ENCODE measurements at regions not wholly inside any gene's neighbourhood (a gene's known extent, or its start where the extent isn't known, plus 50 kb on each side); places are given as distances from the start of the nearest gene placed in this dataset.

DNA sequence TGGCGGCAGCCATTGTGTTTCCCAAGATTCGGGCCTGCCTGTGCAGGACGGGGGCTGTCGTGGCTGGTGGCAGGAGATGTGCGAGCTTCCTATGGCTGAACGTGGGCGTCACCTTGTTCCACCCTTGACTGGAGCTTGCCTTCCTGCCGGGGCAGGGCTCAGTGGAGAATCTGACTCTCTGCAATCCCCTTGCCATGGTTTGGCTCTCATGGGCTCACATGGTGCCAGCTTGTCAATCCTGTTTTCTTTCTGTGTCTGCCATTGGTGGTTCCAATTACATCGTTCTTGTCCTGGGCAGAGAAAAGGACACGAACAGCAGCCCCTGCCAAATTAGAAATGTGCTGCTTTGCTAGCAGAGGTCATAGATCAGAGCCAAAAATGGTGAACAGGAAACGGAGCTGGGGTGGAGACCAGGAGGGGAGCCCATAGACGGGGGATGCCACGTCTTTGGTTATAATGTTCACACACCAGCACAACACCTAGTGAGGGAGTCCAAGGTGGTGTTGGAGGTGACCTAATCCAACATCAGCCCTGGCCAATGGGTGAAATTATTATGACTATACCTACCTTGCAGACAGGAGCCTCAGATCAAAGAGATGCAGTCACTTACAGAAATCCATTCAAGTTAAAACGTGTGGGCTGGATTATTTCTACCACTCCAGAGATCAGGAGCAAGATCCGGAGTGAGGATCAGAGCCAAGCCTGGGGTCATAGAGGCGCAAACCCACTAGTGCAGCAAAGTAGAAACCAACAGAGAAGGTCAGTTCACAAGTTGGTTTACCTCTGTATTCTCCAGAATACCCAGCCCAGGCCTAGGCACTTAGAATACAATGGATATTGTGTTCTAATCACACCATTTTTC is 253.1 kb downstream of the SIPA1L2 start (continued):
- no peak for TF ChIP-seq RAD21 (IDR thresholded peaks at IDR 0.05; ENCODE audit: low read length)

DNA sequence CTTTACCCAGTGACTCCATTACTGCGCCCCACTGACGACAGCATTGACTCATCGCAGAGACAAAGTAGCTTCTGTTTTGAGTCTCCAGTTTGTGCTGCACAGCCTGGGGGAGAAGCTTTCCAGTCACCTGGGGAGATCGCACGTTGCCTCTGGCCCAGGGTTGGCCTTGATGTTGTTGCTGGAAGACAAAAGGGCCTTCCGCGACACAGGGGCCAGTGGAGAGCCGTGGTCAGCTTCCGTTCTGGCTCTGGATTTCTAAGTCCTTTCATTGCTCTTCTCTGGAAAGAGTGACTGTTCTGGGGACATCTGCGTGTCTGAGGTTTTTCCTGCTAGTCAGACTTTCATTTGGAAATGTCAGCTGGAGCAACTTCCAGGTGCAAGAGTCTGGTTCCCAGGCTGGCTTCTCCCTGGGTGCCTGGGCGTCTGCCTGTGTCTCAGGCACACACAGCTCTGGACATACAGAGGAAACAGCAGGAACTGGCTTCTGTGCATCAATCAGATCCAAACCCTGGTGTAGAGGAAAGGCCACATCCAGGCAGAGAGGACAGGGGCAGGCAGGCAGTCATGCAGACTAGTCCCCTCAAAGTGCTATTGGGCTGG is 257.0 kb downstream of the SIPA1L2 start:
- Histone ChIP-seq H3K4me2 (ENCODE audit: low read depth, low read length) (no peak overlapping the region), H3K9me1 (ENCODE audit: insufficient read depth, low read length) (no peaks in the 10 kb centered on the region; the same call in 1 of the 2 replicates), H3K4ac (ENCODE audit: low read depth, low read length) (no peak overlapping the region), H2BK20ac (ENCODE audit: low read depth, low read length) (no peak overlapping the region), H3K27ac (ENCODE audit: insufficient read depth, low read length) (no peak overlapping the region), H3K18ac (ENCODE audit: low read depth, low read length) (no peak overlapping the region), H3K9ac (ENCODE audit: low read depth, low read length) (no peak overlapping the region), H2AFZ (replicated peaks; ENCODE audit: low read length, poor library complexity) (no peak overlapping the region), H4K5ac (ENCODE audit: low read depth, low read length) (no peak overlapping the region), H2BK15ac (ENCODE audit: low read depth, low read length) (no peak overlapping the region), H2AK5ac (ENCODE audit: low read depth, low read length) (no peak overlapping the region), H3K79me1 (ENCODE audit: low read depth in 1 of 2, low read length in 2 of 2) (no peaks in the 10 kb centered on the region), H3K14ac (replicated peaks; ENCODE audit: low read depth, low read length) (no peak overlapping the region), H3K36me3 (ENCODE audit: control insufficient read depth, insufficient read depth, low read length) (no peaks in the 10 kb centered on the region), H3K56ac (ENCODE audit: extremely low read depth, insufficient read depth, low read length) (no peak overlapping the region), H2BK5ac (ENCODE audit: low read depth, low read length, poor library complexity, severe bottlenecking) (no peak overlapping the region), H3K4me1 (ENCODE audit: control insufficient read depth, insufficient read depth, low read length) (peaks cover 2% of the 10 kb centered on the region; the same call in 1 of the 2 replicates), H2BK120ac (ENCODE audit: low read depth, low read length) (no peak overlapping the region), H3K9me3 (ENCODE audit: control insufficient read depth, insufficient read depth, low read length) (no peaks in the 10 kb centered on the region), H3K4me3 (ENCODE audit: insufficient read depth, low read depth, low read length) (no peak overlapping the region), H2AK9ac (replicated peaks; ENCODE audit: low read depth, low read length, poor library complexity) (no peak overlapping the region), H3K27me3 (ENCODE audit: control insufficient read depth, insufficient read depth, low read length) (no peaks in the 10 kb centered on the region), H4K91ac (ENCODE audit: insufficient read depth, low read depth, low read length) (no peak overlapping the region), H4K20me1 (ENCODE audit: insufficient read depth, low read length) (no peaks in the 10 kb centered on the region), H3K23ac (ENCODE audit: low read depth, low read length) (no peak overlapping the region), H4K8ac (ENCODE audit: low read depth in 2 of 2, low read length in 2 of 2) (no peak overlapping the region)
- WGBS, 2 experiments (ENCODE audit: extremely low coverage in 2 of 2, insufficient read length in 1 of 2) = 93% methylated on average over 7 of the region's 11 CpGs; no CpG with 5 or more reads in 1 of the 2 experiments
- ATAC-seq (ENCODE audit: low read depth) (no peak), DNase-seq (no peak)
- ChIA-PET CTCF (no interaction called here), POLR2A (ENCODE audit: unreplicated experiment) (no interaction called here)
- no peak for TF ChIP-seq SMC3 (IDR thresholded peaks at IDR 0.05; ENCODE audit: low read depth, low read length)
- no peak for TF ChIP-seq RAD21 (IDR thresholded peaks at IDR 0.05; ENCODE audit: low read length)
- TF ChIP-seq NFE2L2 (IDR thresholded peaks at IDR 0.05; ENCODE audit: low read depth, low read length) = no peak
- TF ChIP-seq, protein P1, sequence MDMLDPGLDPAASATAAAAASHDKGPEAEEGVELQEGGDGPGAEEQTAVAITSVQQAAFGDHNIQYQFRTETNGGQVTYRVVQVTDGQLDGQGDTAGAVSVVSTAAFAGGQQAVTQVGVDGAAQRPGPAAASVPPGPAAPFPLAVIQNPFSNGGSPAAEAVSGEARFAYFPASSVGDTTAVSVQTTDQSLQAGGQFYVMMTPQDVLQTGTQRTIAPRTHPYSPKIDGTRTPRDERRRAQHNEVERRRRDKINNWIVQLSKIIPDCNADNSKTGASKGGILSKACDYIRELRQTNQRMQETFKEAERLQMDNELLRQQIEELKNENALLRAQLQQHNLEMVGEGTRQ (IDR thresholded peaks at IDR 0.05; ENCODE audit: low read depth, low read length) = no peak
- TF ChIP-seq MAFK (IDR thresholded peaks at IDR 0.05; ENCODE audit: low read depth, low read length) = no peak
- TF ChIP-seq CHD1 (IDR thresholded peaks at IDR 0.05; ENCODE audit: low read depth, low read length) = no peak
- TF ChIP-seq RFX5 (IDR thresholded peaks at IDR 0.05; ENCODE audit: low read depth, low read length) = no peak
- TF ChIP-seq BHLHE40 (IDR thresholded peaks at IDR 0.05; ENCODE audit: low read depth, low read length) = no peak
- TF ChIP-seq, protein P2, sequence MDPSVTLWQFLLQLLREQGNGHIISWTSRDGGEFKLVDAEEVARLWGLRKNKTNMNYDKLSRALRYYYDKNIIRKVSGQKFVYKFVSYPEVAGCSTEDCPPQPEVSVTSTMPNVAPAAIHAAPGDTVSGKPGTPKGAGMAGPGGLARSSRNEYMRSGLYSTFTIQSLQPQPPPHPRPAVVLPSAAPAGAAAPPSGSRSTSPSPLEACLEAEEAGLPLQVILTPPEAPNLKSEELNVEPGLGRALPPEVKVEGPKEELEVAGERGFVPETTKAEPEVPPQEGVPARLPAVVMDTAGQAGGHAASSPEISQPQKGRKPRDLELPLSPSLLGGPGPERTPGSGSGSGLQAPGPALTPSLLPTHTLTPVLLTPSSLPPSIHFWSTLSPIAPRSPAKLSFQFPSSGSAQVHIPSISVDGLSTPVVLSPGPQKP (IDR thresholded peaks at IDR 0.05; ENCODE audit: borderline replicate concordance, low read depth, low read length) = no peak
- TF ChIP-seq POLR2A (IDR thresholded peaks at IDR 0.05; ENCODE audit: low read depth, low read length) = no peak
- dilution Hi-C loops (cut with HindIII; ENCODE audit: low sequenced_read_pairs, unreplicated experiment) = no loop called here
- in situ Hi-C loops (cut with MboI; ENCODE audit: low sequenced_read_pairs) = no loop called here
- no TSS peak for BruUV-seq (replicated peaks)
- intact Hi-C loops (cut with micrococcal nuclease) = no loop called here

Data from IMR-90 (cell line).